ENCODE measurements at regions not wholly inside any gene's neighbourhood (a gene's known extent, or its start where the extent isn't known, plus 50 kb on each side); places are given as distances from the start of the nearest gene placed in this dataset.

- no peak overlapping the region for H3K27ac ChIP-seq
- TF ChIP-seq ZFX (IDR thresholded peaks at IDR 0.05; ENCODE audit: borderline replicate concordance) (no peak), CTCF (IDR thresholded peaks at IDR 0.05) (no peak)
These were observed 327.6 kb downstream of the CYRIA start for GRCh38 chr2:16338026-16338425.

- H3K27ac ChIP-seq, result no peak overlapping the region
- no peak for TF ChIP-seq ZFX (IDR thresholded peaks at IDR 0.05; ENCODE audit: borderline replicate concordance)
- no peak for TF ChIP-seq CTCF (IDR thresholded peaks at IDR 0.05)
These were observed 328.7 kb downstream of the CYRIA start for GRCh38 chr2:16336916-16337315.

- TF ChIP-seq ZFX (IDR thresholded peaks at IDR 0.05; ENCODE audit: borderline replicate concordance), result no peak
- no peak for TF ChIP-seq CTCF (IDR thresholded peaks at IDR 0.05)
- H3K27ac ChIP-seq, result no peak overlapping the region
These were observed 329.1 kb downstream of the CYRIA start for GRCh38 chr2:16336491-16336890.

- TF ChIP-seq CTCF (IDR thresholded peaks at IDR 0.05), result no peak
- no peak for TF ChIP-seq ZFX (IDR thresholded peaks at IDR 0.05; ENCODE audit: borderline replicate concordance)
- no peak overlapping the region for H3K27ac ChIP-seq
These were observed 329.7 kb downstream of the CYRIA start for GRCh38 chr2:16335947-16336346.

- TF ChIP-seq CTCF (IDR thresholded peaks at IDR 0.05) (no peak), ZFX (IDR thresholded peaks at IDR 0.05; ENCODE audit: borderline replicate concordance) (no peak)
- no peak overlapping the region for H3K27ac ChIP-seq
These were observed 330.1 kb downstream of the CYRIA start for GRCh38 chr2:16335604-16335930.

GRCh38 chr2:16334886-16335603, 330.6 kb downstream of the CYRIA start:
- no peak for TF ChIP-seq ZFX (IDR thresholded peaks at IDR 0.05; ENCODE audit: borderline replicate concordance)
- H3K27ac ChIP-seq, result no peak overlapping the region

- no peak for TF ChIP-seq CTCF (IDR thresholded peaks at IDR 0.05)
- H3K27ac ChIP-seq, result no peak overlapping the region
These were observed 331.3 kb downstream of the CYRIA start for GRCh38 chr2:16334366-16334765.

GRCh38 chr2:16333681-16334080, 332.0 kb downstream of the CYRIA start:
- TF ChIP-seq CTCF (IDR thresholded peaks at IDR 0.05), result no peak
- no peak for TF ChIP-seq ZFX (IDR thresholded peaks at IDR 0.05; ENCODE audit: borderline replicate concordance)

More at GRCh38 chr2:16333681-16334080, 332.0 kb downstream of the CYRIA start:
- H3K27ac ChIP-seq, result no peak overlapping the region

Data from 22Rv1 (cell line).